GM18951 (cell line): ENCODE measurements at regions not wholly inside any gene's neighbourhood (a gene's known extent, or its start where the extent isn't known, plus 50 kb on each side); places are given as distances from the start of the nearest gene placed in this dataset.

Experiments
- POLR2A ChIP-seq: IDR thresholded peaks from 4 replicates; pipeline ENCODE4 v1.6.1; 2011; ENCODE audit warnings: mild to moderate bottlenecking; ENCODE audit not compliant: insufficient read length, insufficient read depth; ENCODE audit errors: extremely low read depth
- in situ Hi-C: fragments of 300-500 bp; cut with MboI; formaldehyde crosslinking; loops from one replicate; pipeline ENCODE4 v1.12.0; 2022; ENCODE audit warnings: low sequenced_read_pairs, mixed read lengths, inconsistent platforms; ENCODE audit not compliant: unreplicated experiment

DNA sequence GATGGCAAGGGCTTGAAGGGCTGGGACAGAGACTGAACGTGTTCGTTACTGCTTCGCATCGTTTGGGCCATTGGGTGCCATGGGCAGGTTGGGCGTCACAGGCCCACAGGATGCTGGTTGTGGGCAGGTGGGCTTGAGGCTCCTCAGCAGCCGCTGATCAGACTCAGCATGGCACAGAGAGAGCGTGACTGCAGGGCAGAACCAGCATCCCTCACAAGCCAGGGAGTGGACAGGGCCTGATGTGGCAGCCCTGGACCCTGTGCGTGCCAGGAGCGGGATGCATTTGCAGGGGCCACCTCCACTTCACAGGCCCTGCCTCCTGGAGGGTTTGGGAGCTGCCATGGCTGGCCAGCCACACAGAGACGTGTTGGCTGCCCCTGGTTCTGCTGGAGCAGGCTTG, 1228.3 kb downstream of the BRD1 start:
- in situ Hi-C loops, result no loop called here
- no peak for TF ChIP-seq POLR2A

DNA sequence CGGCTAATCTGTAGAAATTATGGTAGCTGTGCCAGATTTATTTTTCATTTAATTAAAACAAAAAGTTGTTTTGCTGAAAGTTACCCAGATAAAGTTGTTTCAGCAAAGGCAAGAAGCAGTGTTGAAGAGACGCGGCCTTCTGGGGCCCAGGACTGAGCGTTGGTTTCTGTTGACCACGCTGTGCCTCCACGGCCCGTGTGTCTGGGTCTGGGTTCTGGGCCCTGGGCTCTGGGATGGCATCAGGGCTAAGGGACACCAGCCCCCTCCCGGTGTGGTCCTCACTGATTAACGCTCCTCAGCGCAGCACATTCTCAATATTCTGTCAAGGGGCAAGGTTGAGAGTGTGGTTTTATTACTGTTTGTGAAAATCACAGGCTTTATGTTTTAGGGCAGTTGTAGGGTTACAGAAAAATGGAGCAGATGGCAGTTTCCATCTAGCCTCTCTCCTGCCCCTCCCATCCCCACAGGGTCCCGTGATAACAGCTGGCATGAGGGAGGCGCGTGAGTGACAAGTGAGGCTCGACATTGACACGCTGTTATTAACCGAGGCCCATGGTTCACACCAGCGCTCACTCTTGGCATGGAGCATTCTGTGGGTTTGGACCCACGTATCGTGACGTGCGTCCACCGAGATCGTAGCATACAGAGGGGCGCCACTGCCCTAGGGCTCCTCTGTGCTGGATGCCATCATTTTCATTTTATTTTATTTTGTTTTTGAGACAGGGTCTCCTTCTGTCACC, 1231.4 kb downstream of the BRD1 start:
- in situ Hi-C loops, result no loop called here
- no peak for TF ChIP-seq POLR2A

DNA sequence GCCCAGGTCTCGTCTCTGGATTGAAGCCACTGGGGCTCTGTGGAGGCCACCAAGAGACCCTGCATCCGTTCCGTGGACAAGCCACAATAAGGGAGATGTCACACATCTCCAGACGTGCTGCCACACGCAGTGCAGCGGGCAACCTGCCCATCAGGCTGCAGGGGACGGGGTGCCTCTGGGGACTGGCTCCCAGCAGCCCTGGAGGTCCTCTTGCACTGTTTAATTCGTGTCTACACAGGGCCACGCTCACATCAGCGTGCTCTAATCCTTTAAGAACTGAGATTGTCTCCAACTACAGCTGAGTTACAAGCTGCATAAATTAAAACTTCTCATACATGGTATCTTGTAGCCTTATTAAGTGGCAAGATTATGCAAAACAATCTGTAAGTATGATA, 1232.2 kb downstream of the BRD1 start:
- in situ Hi-C loops, result no loop called here
- TF ChIP-seq POLR2A, result no peak

DNA sequence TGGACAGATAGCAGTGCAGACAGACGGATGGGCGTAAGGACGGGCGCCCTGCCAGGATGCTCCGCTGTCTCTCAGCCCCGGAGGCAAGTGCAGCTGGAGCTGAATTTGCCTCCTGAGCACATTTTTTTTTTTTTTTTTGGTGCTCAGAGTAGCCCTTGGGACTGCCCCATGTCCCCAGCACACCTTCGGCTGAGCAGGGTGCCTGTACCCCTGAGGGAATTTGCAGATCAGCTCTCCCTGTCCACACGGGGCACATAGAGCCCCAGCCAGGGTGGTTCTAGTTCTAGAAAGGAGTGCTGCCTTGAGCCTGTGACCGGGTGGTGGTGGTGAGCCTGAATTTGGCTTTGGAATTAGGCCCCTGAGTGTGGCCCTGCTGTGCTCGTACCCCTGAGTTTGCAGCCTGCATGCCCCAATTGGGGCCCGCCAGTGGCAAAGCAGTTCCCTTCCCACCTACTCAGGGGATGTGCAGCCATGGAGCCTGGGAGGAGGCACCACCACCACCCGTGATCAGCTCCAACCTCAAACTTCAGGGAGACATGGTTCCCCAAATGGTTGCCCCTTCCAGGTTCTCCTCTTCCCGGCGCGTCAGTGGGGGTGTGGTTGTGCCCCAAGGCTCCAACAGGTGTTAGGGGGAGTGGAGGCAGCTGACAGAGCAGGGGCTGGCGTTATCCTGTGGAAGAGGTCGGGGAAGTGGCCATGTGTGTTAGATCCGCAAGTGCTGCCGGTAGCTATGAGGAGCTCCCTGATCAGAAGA, 1232.7 kb downstream of the BRD1 start:
- TF ChIP-seq POLR2A, result no peak
- in situ Hi-C loops, result no loop called here

DNA sequence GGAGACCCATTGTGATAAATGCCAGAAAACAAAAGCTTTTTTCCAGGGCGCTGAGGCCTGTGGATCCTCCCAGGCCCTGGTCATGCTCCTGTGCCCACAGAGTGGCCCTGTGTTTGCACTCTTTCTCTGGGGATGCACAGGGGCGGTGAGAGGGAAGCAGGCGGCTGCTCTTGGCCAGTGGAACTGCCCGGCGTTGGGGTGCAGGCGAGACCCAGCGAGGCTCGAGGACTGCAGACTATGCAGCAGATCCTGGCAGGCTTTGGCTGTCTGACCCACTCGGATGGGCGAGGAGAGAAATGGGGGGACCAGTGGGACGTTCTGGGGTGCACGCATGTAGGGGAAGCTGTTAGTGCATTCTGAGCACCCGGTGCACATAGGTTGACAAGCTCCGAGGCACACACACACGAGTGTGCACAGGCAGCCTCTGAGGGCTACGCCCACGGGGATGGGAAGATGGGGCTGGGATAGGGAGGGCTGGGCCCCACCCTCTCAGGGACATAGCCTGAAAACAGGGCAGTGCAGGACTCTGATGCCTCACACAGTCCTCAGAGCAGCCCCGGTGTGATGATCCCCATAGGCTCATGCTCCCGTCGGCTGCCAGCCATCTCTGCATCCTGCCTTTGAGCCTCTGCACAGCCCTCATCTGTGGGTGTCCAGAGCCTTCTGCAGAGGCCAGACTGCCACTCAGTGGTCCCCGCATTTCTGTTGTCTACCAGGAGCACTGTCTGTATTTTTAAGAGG, 1233.5 kb downstream of the BRD1 start:
- no peak for TF ChIP-seq POLR2A
- in situ Hi-C loops, result no loop called here

DNA sequence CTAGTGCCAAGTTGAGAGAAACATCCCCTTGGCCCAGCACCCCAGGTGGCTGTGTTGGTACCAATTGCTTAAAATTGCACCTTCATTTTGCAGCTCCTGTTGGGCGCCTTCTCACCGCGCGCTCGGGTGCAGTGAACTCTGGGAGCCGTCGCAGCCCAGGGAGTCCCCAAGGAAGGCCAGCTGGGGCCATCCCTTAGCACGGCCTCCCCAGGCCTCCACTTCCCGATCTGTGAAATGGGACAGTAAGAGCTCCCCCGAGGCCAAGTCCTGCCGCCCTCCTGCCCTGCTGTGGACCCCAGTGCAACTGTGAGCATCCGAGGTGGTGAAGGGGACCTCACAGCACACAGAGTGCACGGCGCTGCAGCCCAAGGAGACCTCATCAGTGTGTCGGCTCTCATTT, 1234.1 kb downstream of the BRD1 start:
- in situ Hi-C loops, result no loop called here
- TF ChIP-seq POLR2A, result no peak

DNA sequence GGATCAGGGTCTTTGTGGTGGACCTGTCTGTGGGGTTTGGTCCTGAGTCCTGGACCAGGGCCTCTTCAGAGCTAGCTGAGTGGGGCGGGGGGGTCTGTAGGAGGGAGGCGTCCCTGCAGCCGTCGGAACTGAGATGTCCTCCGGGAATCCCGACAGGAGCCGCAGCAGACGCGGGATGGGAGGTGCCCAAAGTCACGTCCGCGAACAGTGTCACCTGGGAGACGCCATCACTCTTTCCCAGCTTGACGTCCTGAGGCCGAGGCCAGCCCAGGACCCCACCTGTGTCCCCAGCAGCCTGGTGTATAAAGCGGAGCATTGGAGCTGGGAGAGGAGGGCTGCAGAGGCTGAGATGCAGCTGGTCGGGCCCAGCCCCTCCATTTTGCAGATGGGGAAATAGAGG, 1234.7 kb downstream of the BRD1 start:
- no peak for TF ChIP-seq POLR2A
- in situ Hi-C loops, result no loop called here

DNA sequence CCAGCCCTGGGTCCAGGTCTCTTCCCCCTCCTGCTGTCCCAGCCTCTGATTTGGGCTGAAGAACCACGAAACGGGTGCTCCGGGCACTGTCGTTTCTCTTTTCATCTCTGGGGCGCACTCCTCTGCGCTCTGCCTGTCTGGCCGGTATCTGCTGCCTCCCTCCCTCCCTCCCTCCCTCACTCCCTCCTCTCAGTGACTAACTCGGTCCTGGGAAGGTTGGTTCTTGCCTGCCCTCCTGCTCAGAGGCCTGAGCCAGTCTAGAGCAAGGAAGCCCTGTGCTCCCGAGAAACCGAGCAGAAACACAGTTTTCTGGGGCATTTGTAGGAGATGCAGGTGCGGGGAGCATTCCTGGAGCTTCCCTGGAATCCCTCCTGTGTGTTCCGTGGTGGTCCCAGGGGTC, 1235.2 kb downstream of the BRD1 start:
- in situ Hi-C loops, result no loop called here

DNA sequence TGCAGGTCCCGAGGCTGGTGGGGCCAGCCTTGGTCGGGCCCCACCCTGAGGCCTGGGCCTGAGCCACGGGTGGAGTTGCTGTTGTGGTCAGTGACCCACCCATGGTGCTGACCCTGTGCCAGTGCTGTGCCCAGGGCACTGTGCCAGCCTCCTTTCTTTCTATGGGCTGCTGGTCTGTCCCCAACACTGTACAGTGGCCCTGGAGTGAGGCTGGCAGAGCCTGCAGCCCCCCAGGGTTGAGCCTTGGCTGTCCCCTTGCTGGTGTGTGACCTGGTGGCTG, 1235.7 kb downstream of the BRD1 start:
- TF ChIP-seq POLR2A, result no peak
- in situ Hi-C loops, result no loop called here

More for the DNA sequence above, 1235.2 kb downstream of the BRD1 start:
- TF ChIP-seq POLR2A, result no peak

DNA sequence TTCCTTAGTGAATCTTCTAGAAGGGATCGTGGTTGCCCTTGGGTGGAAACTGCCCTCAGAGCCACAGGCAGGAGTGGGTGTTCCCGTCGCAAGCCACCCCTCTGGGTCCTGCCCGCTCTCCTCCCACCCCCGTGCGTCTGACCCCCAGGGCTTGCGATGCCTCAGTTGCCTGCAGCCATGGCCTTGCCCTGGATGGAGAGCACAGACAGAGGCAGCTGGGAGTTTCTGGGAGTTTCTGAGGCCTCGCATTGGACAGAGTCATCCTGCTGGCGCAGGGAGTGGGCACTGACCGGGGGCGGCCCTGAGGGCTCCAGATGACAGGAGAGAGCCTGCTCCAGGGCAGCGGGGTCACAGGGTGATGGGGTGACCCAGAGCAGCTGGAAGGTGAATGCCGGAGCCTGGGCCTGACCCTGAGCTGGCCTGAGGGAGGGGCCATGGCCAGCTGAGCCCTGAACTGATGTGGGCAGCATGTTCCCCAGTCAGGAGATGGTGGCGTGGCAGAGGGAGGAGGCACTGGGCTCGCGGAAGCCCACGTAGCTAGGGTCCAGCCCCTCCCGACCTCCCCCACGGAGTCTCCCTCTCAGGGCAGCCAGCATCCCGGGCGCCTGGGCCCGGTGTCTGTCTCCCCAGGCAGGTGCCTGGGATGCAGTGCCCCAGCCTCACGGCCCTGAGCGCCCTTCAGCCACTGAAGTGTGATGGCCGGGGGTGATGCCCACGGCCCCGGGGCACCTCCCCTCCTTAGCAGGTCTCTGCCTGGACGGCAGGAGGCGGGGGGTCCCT, 1236.2 kb downstream of the BRD1 start:
- in situ Hi-C loops, result no loop called here
- TF ChIP-seq POLR2A, result no peak

DNA sequence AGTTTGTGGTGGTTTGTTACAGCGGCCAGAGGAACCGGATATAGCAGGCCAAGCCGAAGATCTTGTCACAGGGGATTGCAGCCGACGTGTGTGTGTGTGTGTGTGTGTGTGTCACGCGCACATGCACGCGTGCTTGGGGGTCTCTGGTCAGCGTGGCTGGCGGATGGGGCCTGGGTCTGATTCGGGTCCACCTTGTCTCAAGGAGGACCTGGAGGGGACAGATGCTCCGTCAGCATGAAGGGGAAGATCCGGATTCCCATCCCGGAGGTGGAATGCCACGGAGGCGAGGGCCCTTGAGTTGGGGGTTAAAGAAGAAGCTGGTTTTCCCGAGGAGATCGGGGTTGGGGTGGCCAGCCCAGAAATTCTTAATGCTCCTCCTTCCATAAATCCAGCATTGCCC, 1237.8 kb downstream of the BRD1 start:
- in situ Hi-C loops, result no loop called here
- TF ChIP-seq POLR2A, result no peak

DNA sequence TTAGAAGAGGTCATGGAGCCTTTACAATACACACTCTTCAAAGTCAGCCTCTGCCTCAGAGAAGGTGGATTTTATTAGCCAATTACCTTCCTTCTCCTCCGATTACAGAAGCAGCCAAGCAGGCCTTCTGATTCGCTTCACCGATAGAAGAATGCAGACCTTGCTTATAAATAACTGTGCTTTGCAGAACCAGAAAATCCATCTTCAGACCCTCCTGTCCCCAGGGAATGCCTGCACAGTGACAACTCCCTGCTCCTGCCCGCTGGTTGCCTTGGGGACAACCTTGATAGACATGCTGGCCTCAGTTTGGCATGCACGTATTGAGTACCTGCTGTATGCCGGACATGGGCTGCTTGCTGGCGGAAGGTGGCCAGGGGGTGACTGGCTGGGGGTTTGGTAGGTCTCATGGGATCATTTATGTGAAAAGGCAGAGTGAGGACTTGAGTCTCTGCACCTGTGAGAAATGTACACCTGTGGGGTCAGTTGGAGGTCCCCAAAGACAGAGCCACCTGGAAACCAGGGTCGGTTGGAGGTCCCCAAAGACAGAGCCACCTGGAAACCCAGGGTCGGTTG, 1238.7 kb downstream of the BRD1 start:
- no peak for TF ChIP-seq POLR2A

More for the DNA sequence above, 1238.7 kb downstream of the BRD1 start:
- in situ Hi-C loops, result no loop called here
